Panc1 (cell line): ENCODE measurements at regions not wholly inside any gene's neighbourhood (a gene's known extent, or its start where the extent isn't known, plus 50 kb on each side); places are given as distances from the start of the nearest gene placed in this dataset.

Experiments
- ATAC-seq: fragments of 200-7000 bp; cut with Tn5 transposase; 2 replicates; pipeline ENCODE4 v1.9.1; 2020; ENCODE audit warnings: mild to moderate bottlenecking, moderate library complexity
- BruUV-seq: library from RNA; stranded (reverse); fragments of 400-500 nt; replicated peaks from 2 replicates; lab custom pipeline; 2021; lab: Mats Ljungman, UMichigan
- CTCF ChIA-PET: fragments of 300-600 bp; sonication (Branson Sonifier 250); formaldehyde crosslinking; loops from one replicate; lab custom pipeline; 2022; ENCODE audit warnings: antibody characterized with exemption; lab: Charles Lee
- POLR2A ChIA-PET: fragments of 300-600 bp; sonication (Branson Sonifier 250); formaldehyde crosslinking; loops from one replicate; lab custom pipeline; 2022; ENCODE audit warnings: antibody characterized with exemption; lab: Charles Lee
- DNase-seq: peaks from one replicate; pipeline ENCODE4 v3.0.0-alpha.2; 2010; ENCODE audit warnings: low read depth, low spot score
- H3K27ac ChIP-seq: 2 replicates; pipeline ENCODE4 v1.5.1; 2011; ENCODE audit warnings: mild to moderate bottlenecking, low read length, inconsistent platforms
- H3K27me3 ChIP-seq: fragments of 200-500 bp; sonication (Bioruptor generic); 2 replicates; pipeline ENCODE4 v1.6.0; 2014; ENCODE audit warnings: low read length, inconsistent platforms; ENCODE audit not compliant: control insufficient read depth, insufficient read depth
- H3K36me3 ChIP-seq: fragments of 200-500 bp; sonication (Bioruptor generic); 2 replicates; pipeline ENCODE4 v1.5.1; 2014; ENCODE audit warnings: inconsistent platforms, mild to moderate bottlenecking, low read length, moderate library complexity; ENCODE audit not compliant: control insufficient read depth, insufficient read depth
- H3K4me1 ChIP-seq: 2 replicates; pipeline ENCODE4 v1.5.1; 2011; ENCODE audit warnings: inconsistent platforms, mild to moderate bottlenecking, low read length, moderate library complexity; ENCODE audit not compliant: control insufficient read depth, insufficient read depth
- H3K4me3 ChIP-seq, 2 experiments: 2 replicates each; pipeline ENCODE4 v1.5.1; 2011 to 2012; ENCODE audit warnings: low read depth in 2 of 2, low read length in 2 of 2, mild to moderate bottlenecking in 2 of 2, inconsistent platforms in 1 of 2, moderate library complexity in 1 of 2
- H3K9me3 ChIP-seq: fragments of 200-500 bp; sonication (Bioruptor generic); 2 replicates; pipeline ENCODE4 v1.5.1; 2014; ENCODE audit warnings: low read depth, mild to moderate bottlenecking, inconsistent platforms, low read length, moderate library complexity; ENCODE audit not compliant: control insufficient read depth, insufficient read depth
- POLR2AphosphoS5 ChIP-seq: IDR thresholded peaks from 2 replicates; pipeline ENCODE4 v1.6.1; 2012; ENCODE audit warnings: mild to moderate bottlenecking, low read depth, low read length, moderate library complexity
- SIN3A ChIP-seq: IDR thresholded peaks from 2 replicates; pipeline ENCODE4 v1.6.1; 2012; ENCODE audit warnings: low read depth, mild to moderate bottlenecking, low read length, moderate library complexity, borderline replicate concordance; ENCODE audit not compliant: insufficient read depth
- TCF7L2 ChIP-seq: IDR thresholded peaks from 2 replicates; pipeline ENCODE4 v1.6.1; 2011; ENCODE audit warnings: mild to moderate bottlenecking, low read depth, low read length, inconsistent platforms
- in situ Hi-C: cut with HindIII; loops from 2 replicates; pipeline ENCODE4 v1.10.0; 2016; ENCODE audit warnings: low sequenced_read_pairs, low pct_unique_long_range_greater_than_20kb
- intact Hi-C: fragments of 100-400 bp; cut with micrococcal nuclease; formaldehyde crosslinking; loops from one replicate; pipeline ENCODE4 v1.10.0; 2022; ENCODE audit not compliant: unreplicated experiment
- TF ChIP-seq, protein P1 (sequence below), 2 experiments: IDR thresholded peaks; 2 replicates each; pipeline ENCODE4 v1.6.1; 2011 to 2012; ENCODE audit warnings: low read depth in 2 of 2, control low read depth in 1 of 2, low read length in 1 of 2, mild to moderate bottlenecking in 1 of 2, moderate library complexity in 1 of 2; ENCODE audit not compliant: insufficient read depth in 1 of 2
- TF ChIP-seq, protein P2 (sequence below): fragments of 450-650 bp; IDR thresholded peaks from 2 replicates; pipeline ENCODE4 v1.5.1; 2017; ENCODE audit warnings: mild to moderate bottlenecking

DNA sequence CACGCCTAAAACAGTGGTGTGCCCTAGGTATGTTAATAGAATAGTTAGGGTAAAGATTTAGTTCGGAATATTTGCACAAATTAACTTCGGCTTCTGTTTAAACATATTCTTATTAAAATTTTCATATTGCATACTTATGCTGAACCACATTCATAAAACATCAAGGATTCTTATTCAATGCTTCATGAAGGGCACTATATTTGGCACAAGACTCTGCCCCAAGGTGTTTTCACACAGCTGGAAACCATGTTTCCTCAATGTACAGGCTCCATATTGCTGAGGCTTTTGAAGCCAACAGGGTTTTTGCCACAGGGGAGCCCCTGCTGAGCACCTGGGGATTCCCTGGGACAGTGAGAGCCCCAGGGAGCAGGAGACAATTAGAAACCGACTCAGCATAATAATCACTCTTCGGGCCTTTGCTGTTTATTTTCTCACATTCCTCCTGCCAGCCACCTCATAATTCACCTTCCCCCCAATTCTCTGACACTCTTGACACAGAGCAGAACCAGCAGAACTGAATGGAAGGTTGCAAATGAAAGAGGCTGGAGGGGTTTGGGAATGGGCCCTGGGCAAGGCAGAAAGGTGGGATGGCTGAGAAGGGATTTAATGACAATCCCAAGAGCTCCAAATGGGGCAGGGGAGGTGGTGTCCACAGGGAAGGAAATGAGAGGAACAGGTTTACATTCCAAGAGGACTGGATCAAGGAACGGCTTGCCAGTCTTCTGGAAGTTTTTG, 72.3 kb upstream of the POMP start:
- no peak for TF ChIP-seq TCF7L2
- TF ChIP-seq POLR2AphosphoS5, result no peak
- no peak for TF ChIP-seq SIN3A
- TF ChIP-seq, protein P1, sequence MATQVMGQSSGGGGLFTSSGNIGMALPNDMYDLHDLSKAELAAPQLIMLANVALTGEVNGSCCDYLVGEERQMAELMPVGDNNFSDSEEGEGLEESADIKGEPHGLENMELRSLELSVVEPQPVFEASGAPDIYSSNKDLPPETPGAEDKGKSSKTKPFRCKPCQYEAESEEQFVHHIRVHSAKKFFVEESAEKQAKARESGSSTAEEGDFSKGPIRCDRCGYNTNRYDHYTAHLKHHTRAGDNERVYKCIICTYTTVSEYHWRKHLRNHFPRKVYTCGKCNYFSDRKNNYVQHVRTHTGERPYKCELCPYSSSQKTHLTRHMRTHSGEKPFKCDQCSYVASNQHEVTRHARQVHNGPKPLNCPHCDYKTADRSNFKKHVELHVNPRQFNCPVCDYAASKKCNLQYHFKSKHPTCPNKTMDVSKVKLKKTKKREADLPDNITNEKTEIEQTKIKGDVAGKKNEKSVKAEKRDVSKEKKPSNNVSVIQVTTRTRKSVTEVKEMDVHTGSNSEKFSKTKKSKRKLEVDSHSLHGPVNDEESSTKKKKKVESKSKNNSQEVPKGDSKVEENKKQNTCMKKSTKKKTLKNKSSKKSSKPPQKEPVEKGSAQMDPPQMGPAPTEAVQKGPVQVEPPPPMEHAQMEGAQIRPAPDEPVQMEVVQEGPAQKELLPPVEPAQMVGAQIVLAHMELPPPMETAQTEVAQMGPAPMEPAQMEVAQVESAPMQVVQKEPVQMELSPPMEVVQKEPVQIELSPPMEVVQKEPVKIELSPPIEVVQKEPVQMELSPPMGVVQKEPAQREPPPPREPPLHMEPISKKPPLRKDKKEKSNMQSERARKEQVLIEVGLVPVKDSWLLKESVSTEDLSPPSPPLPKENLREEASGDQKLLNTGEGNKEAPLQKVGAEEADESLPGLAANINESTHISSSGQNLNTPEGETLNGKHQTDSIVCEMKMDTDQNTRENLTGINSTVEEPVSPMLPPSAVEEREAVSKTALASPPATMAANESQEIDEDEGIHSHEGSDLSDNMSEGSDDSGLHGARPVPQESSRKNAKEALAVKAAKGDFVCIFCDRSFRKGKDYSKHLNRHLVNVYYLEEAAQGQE (IDR thresholded peaks at IDR 0.05; ENCODE audit: insufficient read depth in 1 of 2, low read depth in 2 of 2, low read length in 1 of 2), result no peak
- TF ChIP-seq, protein P2, sequence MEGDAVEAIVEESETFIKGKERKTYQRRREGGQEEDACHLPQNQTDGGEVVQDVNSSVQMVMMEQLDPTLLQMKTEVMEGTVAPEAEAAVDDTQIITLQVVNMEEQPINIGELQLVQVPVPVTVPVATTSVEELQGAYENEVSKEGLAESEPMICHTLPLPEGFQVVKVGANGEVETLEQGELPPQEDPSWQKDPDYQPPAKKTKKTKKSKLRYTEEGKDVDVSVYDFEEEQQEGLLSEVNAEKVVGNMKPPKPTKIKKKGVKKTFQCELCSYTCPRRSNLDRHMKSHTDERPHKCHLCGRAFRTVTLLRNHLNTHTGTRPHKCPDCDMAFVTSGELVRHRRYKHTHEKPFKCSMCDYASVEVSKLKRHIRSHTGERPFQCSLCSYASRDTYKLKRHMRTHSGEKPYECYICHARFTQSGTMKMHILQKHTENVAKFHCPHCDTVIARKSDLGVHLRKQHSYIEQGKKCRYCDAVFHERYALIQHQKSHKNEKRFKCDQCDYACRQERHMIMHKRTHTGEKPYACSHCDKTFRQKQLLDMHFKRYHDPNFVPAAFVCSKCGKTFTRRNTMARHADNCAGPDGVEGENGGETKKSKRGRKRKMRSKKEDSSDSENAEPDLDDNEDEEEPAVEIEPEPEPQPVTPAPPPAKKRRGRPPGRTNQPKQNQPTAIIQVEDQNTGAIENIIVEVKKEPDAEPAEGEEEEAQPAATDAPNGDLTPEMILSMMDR, result no peak
- intact Hi-C loops (no loop called here), in situ Hi-C loops (no loop called here)
- ATAC-seq (no peak), DNase-seq (no peak)
- POLR2A ChIA-PET, result no interaction called here
- no peak overlapping the region for H3K4me3 ChIP-seq
- CTCF ChIA-PET, result no interaction called here
- H3K4me1 ChIP-seq, result no peaks in the 10 kb centered on the region
- no peaks in the 10 kb centered on the region for H3K27me3 ChIP-seq
- no TSS peak for BruUV-seq
- no peaks in the 10 kb centered on the region for H3K36me3 ChIP-seq
- no peak overlapping the region for H3K27ac ChIP-seq
- H3K9me3 ChIP-seq, result no peaks in the 10 kb centered on the region

DNA sequence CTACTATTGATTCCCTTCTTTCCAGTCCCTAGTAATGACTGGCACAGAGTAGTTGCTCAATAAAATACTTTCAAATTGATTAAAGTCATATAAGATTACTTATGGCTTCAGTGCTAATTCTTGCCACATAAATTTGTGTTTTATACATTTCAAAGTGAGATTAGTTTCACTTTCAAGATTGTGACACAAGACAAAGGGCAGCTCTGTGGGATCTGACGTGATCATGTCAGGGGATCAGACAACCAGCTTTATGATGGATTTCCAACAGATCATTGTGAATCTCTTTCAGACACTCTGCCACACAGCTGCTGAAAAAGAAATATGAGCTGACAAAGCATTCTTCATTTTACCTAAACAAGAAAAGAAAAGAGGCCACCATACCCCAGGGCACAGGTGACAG, 73.4 kb upstream of the POMP start:
- Histone ChIP-seq H3K9me3 (no peaks in the 10 kb centered on the region), H3K27me3 (no peaks in the 10 kb centered on the region)

More for the DNA sequence above, 73.4 kb upstream of the POMP start:
- POLR2A ChIA-PET, result no interaction called here
- BruUV-seq, result no TSS peak
- CTCF ChIA-PET, result interaction anchor here (0.6 kb wide), 1 partner anchor 132 kb away, joined by 5 read pairs; no protein-coding TSS in a partner anchor
- Histone ChIP-seq H3K4me1 (no peaks in the 10 kb centered on the region), H3K4me3 (no peak overlapping the region), H3K36me3 (no peaks in the 10 kb centered on the region), H3K27ac (no peak overlapping the region)
- no peak for TF ChIP-seq TCF7L2
- TF ChIP-seq SIN3A, result no peak
- TF ChIP-seq POLR2AphosphoS5, result no peak
- TF ChIP-seq, protein P2, result no peak
- TF ChIP-seq, protein P1 (IDR thresholded peaks at IDR 0.05; ENCODE audit: insufficient read depth in 1 of 2, low read depth in 2 of 2, low read length in 1 of 2), result no peak
- no peak for ATAC-seq
- in situ Hi-C loops, result no loop called here
- no peak for DNase-seq
- intact Hi-C loops, result no loop called here
